Fibroblast of lung (primary cell): ENCODE measurements at regions not wholly inside any gene's neighbourhood (a gene's known extent, or its start where the extent isn't known, plus 50 kb on each side); places are given as distances from the start of the nearest gene placed in this dataset.

ENCODE experiments used
- DNase-seq, 2 donors: peaks; one replicate each; pipeline versions ENCODE4 v3.0.0 to v3.0.0-alpha.2; 2010; ENCODE audit warnings: low read depth in 2 of 2
- H2AFZ ChIP-seq: 2 replicates; pipeline ENCODE4 v1.5.1; 2012; ENCODE audit warnings: low read length, control low read depth, inconsistent platforms
- H3K27ac ChIP-seq: 2 replicates; pipeline ENCODE4 v1.5.1; 2011; ENCODE audit warnings: low read length, control low read depth; ENCODE audit not compliant: insufficient read depth
- H3K27me3 ChIP-seq: 2 replicates; pipeline ENCODE4 v1.5.1; 2011; ENCODE audit warnings: mild to moderate bottlenecking, low read length; ENCODE audit not compliant: control insufficient read depth, insufficient read depth
- H3K36me3 ChIP-seq: 2 replicates; pipeline ENCODE4 v1.5.1; 2011; ENCODE audit warnings: low read length; ENCODE audit not compliant: control insufficient read depth, insufficient read depth
- H3K4me1 ChIP-seq: 2 replicates; pipeline ENCODE4 v1.5.1; 2011; ENCODE audit warnings: low read length; ENCODE audit not compliant: control insufficient read depth, insufficient read depth; ENCODE audit errors: extremely low read depth
- H3K4me2 ChIP-seq: 2 replicates; pipeline ENCODE4 v1.5.1; 2011; ENCODE audit warnings: low read length, control low read depth; ENCODE audit not compliant: insufficient read depth; ENCODE audit errors: extremely low read depth
- H3K4me3 ChIP-seq, 4 experiments: fragments of 200-600 bp in 1 of 4; sonication (generic) in 1 of 4; replicated peaks in 1 of 4; 2 replicates each; pipeline ENCODE4 v1.5.1; 2011 to 2016; ENCODE audit warnings: low read length in 4 of 4, low read depth in 3 of 4, mild to moderate bottlenecking in 3 of 4, control low read depth in 2 of 4, inconsistent platforms in 1 of 4, mixed read lengths in 1 of 4; ENCODE audit not compliant: insufficient read depth in 1 of 4; ENCODE audit errors: control extremely low read depth in 1 of 4
- H3K79me2 ChIP-seq: 2 replicates; pipeline ENCODE4 v1.5.1; 2012; ENCODE audit warnings: mild to moderate bottlenecking, low read length, inconsistent platforms; ENCODE audit not compliant: control insufficient read depth, insufficient read depth
- H3K9ac ChIP-seq: 2 replicates; pipeline ENCODE4 v1.5.1; 2011; ENCODE audit warnings: mild to moderate bottlenecking, low read length, control low read depth; ENCODE audit not compliant: insufficient read depth
- H3K9me3 ChIP-seq: 2 replicates; pipeline ENCODE4 v1.5.1; 2012; ENCODE audit warnings: low read depth, low read length; ENCODE audit not compliant: control insufficient read depth, insufficient read depth
- H4K20me1 ChIP-seq: 2 replicates; pipeline ENCODE4 v1.5.1; 2011; ENCODE audit warnings: low read length; ENCODE audit not compliant: control insufficient read depth, insufficient read depth; ENCODE audit errors: extremely low read depth
- EZH2 ChIP-seq: IDR thresholded peaks from 2 replicates; pipeline ENCODE4 v1.5.1; 2012; ENCODE audit warnings: low read length, control low read depth, mild to moderate bottlenecking; ENCODE audit errors: missing control alignments
- TF ChIP-seq, protein P1 (sequence below), 2 donors: IDR thresholded peaks in 1 of 2; conservative IDR thresholded peaks in 1 of 2; 1 replicate in 1 of 2; 2 replicates in 1 of 2; pipeline ENCODE4 v1.5.1; 2011 to 2012; ENCODE audit warnings: low read length in 2 of 2, control low read depth in 1 of 2, inconsistent platforms in 1 of 2, low read depth in 1 of 2, mild to moderate bottlenecking in 1 of 2

DNA sequence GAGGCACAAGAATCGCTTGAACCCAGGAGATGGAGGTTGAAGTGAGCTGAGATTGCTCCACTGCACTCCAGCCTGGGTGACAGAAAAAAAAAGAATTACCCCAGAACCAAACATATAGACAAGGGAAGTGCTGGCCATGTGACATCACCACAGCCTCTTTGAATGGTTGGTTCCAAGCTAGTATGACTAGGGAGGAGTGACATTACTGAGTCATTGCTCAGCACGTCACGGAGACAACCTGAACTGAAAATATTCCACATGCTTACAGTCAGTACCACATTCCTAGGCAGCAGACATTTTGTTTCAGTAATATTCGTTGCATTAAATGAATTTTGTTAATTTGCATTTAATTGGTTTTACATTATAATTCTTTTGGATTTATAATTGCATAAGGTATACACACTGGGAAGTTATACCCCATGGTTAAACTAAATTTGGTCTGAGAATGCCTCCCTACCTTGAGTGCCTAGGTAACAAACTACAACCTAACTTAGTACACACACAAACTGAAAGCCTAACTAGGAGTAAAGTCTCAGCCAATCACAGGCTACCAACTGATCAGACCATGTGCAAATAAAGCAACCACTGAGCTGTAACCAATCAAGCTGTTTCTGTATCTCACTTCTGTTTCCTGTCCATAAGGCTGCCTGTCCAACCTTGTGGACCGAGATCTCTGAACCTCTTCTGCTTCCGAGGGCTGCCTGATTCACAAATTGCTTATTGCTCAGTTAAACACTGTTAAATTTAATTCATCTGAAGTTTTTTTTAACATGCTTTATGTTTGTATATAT lies 164.4 kb downstream of the CAND1 start:
- Histone ChIP-seq H3K36me3 (no peaks in the 10 kb centered on the region), H3K27me3 (no peaks in the 10 kb centered on the region), H2AFZ (no peak overlapping the region), H3K9me3 (no peaks in the 10 kb centered on the region), H3K9ac (no peak overlapping the region), H3K79me2 (no peaks in the 10 kb centered on the region), H4K20me1 (no peaks in the 10 kb centered on the region), H3K4me1 (peaks cover 15% of the 10 kb centered on the region), H3K27ac (peak overlapping the region; percentile 68), H3K4me3 (no peak overlapping the region), H3K4me2 (no peak overlapping the region)
- TF ChIP-seq, protein P1, sequence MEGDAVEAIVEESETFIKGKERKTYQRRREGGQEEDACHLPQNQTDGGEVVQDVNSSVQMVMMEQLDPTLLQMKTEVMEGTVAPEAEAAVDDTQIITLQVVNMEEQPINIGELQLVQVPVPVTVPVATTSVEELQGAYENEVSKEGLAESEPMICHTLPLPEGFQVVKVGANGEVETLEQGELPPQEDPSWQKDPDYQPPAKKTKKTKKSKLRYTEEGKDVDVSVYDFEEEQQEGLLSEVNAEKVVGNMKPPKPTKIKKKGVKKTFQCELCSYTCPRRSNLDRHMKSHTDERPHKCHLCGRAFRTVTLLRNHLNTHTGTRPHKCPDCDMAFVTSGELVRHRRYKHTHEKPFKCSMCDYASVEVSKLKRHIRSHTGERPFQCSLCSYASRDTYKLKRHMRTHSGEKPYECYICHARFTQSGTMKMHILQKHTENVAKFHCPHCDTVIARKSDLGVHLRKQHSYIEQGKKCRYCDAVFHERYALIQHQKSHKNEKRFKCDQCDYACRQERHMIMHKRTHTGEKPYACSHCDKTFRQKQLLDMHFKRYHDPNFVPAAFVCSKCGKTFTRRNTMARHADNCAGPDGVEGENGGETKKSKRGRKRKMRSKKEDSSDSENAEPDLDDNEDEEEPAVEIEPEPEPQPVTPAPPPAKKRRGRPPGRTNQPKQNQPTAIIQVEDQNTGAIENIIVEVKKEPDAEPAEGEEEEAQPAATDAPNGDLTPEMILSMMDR (conservative IDR thresholded peaks at IDR 0.05 in 1 of 2, IDR thresholded peaks at IDR 0.05 in 1 of 2; ENCODE audit: low read depth in 1 of 2, low read length in 2 of 2): no peak
- no peak for TF ChIP-seq EZH2
- DNase-seq: peak in 1 of 2 donors; percentile 70

DNA sequence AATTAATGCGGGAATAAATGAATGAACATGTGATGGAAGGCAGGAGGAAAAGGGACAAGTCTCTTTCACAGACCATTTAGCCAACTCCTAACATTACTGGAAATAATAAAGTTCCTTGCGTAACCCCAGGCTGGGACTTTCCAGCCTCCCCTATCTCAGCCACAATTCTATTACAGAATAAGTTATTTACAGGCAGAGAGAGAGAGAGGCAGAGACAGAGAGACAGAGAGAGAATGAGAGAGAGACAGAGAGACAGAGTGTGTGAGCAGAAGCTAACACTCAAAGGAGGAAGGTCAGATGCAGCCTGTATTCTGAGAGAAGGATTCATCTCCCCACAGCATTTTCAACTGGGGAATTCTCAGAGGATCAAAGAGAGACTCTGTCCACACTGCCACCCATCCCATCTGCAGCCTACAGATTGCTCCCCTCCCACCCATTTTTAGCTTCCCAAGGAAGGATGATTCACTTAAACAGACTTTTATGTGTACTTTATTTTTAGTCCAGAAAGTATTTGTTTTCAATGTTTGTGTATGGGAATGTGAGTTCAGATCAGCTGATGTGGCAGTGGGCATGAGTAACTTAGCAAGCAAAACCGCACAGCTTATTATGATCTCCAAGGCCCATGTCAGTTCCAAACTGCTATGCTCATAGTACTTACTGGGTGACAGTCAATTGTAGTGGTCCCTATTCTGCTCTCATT lies 165.7 kb downstream of the CAND1 start:
- no peaks in the 10 kb centered on the region for H3K79me2 ChIP-seq
- no peaks in the 10 kb centered on the region for H4K20me1 ChIP-seq
- H3K9me3 ChIP-seq: no peaks in the 10 kb centered on the region
- peak overlapping the region; percentile 10 for H3K9ac ChIP-seq
- peak; percentile 96 to 99 for DNase-seq
- TF ChIP-seq, protein P1 (conservative IDR thresholded peaks at IDR 0.05 in 1 of 2, IDR thresholded peaks at IDR 0.05 in 1 of 2; ENCODE audit: low read depth in 1 of 2, low read length in 2 of 2): no peak
- TF ChIP-seq EZH2: no peak
- peak overlapping the region; percentile 68 for H3K27ac ChIP-seq
- no peaks in the 10 kb centered on the region for H3K36me3 ChIP-seq
- H3K4me2 ChIP-seq: peak overlapping the region; percentile 68
- H2AFZ ChIP-seq: no peak overlapping the region
- peaks cover 15% of the 10 kb centered on the region for H3K4me1 ChIP-seq
- H3K27me3 ChIP-seq: no peaks in the 10 kb centered on the region
- H3K4me3 ChIP-seq: no peak overlapping the region

DNA sequence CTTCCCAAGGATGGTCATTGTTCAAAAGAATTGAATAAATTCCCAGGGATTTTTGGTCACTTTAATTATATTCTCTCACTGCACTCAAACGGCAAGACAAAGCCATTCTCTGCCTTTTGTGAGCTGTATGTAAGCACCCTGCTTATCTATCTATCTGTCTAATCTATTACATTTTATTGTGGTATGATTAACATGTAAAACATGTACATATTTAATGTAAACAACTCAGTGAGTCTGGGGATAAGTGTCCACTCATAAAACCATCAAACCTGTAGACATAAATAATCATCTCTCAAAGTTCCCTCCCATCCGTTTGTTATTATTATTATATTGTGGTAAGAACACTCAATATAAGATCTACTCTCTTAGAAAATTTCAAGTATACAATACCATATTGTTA lies 167.1 kb downstream of the CAND1 start:
- H3K27ac ChIP-seq: no peak overlapping the region
- H3K36me3 ChIP-seq: no peaks in the 10 kb centered on the region
- TF ChIP-seq EZH2: no peak
- TF ChIP-seq, protein P1 (conservative IDR thresholded peaks at IDR 0.05 in 1 of 2, IDR thresholded peaks at IDR 0.05 in 1 of 2; ENCODE audit: low read depth in 1 of 2, low read length in 2 of 2): no peak
- H3K4me3 ChIP-seq: no peak overlapping the region
- H3K4me1 ChIP-seq: peaks cover 15% of the 10 kb centered on the region
- H2AFZ ChIP-seq: no peak overlapping the region
- DNase-seq: no peak
- H3K9me3 ChIP-seq: no peaks in the 10 kb centered on the region
- no peaks in the 10 kb centered on the region for H3K27me3 ChIP-seq
- no peak overlapping the region for H3K9ac ChIP-seq
- H3K4me2 ChIP-seq: no peak overlapping the region
- no peaks in the 10 kb centered on the region for H3K79me2 ChIP-seq
- no peaks in the 10 kb centered on the region for H4K20me1 ChIP-seq
